ENCODE measurements at regions not wholly inside any gene's neighbourhood (a gene's known extent, or its start where the extent isn't known, plus 50 kb on each side); places are given as distances from the start of the nearest gene placed in this dataset.

GRCh38 chr4:61041527-61041926 lies 158.6 kb upstream of the ADGRL3 start (continued):
- TF ChIP-seq, protein P1, sequence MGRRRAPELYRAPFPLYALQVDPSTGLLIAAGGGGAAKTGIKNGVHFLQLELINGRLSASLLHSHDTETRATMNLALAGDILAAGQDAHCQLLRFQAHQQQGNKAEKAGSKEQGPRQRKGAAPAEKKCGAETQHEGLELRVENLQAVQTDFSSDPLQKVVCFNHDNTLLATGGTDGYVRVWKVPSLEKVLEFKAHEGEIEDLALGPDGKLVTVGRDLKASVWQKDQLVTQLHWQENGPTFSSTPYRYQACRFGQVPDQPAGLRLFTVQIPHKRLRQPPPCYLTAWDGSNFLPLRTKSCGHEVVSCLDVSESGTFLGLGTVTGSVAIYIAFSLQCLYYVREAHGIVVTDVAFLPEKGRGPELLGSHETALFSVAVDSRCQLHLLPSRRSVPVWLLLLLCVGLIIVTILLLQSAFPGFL (CRISPR knock-in tag; IDR thresholded peaks at IDR 0.05; ENCODE audit: borderline replicate concordance): no peak
- TF ChIP-seq, protein P2, sequence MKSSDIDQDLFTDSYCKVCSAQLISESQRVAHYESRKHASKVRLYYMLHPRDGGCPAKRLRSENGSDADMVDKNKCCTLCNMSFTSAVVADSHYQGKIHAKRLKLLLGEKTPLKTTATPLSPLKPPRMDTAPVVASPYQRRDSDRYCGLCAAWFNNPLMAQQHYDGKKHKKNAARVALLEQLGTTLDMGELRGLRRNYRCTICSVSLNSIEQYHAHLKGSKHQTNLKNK (CRISPR knock-in tag; IDR thresholded peaks at IDR 0.05): no peak
- TF ChIP-seq, protein P3, sequence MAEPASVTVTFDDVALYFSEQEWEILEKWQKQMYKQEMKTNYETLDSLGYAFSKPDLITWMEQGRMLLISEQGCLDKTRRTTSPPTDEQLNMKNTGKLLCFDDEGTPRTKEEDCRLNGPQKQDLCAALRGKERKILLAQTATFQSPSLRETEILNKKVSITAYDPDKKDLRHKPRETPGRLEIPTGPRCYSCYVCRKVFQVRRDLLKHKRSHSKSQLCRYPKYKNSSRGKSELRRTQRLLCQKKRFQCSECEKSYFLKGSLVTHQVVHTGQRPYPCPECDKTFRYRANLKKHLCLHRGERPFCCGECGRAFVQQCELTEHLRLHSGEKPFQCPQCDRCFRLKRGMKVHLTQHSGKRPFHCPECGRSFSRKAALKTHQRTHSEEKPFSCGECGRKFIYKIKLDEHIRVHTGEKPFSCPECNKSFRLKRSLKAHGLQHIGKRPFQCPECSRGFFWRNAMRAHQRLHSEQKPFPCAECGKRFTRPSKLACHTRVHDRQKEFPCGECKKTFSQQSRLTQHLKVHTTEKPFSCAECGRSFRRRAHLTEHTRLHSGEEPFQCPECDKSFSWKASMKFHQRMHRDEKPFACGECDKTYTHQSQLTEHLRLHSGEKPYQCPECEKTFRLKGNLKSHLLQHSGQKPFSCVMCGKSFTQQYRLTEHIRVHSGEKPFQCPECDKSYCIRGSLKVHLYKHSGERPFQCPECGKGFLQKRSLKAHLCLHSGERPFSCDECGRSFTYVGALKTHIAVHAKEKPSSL (CRISPR knock-in tag; conservative IDR thresholded peaks at IDR 0.05): no peak

- ChIA-PET POLR2A (no interaction called here), CTCF (no interaction called here)
- Mint-ChIP-seq H3K9me3 (peaks cover 10% of the 10 kb centered on the region; the same call in 1 of the 2 replicates), H3K27me3 (ENCODE audit: low read depth) (no peaks in the 10 kb centered on the region), H3K36me3 (peaks cover 3% of the 10 kb centered on the region), H3K27ac (no peak overlapping the region), H3K4me1 (peaks cover 10% of the 10 kb centered on the region), H3K4me3 (no peak overlapping the region)
- TF ChIP-seq TP53 (CRISPR knock-in tag; IDR thresholded peaks at IDR 0.05): no peak
- ATAC-seq: no peak
- DNase-seq (ENCODE audit: low spot score): no peak
Measured at GRCh38 chr4:61044837-61045236, 155.3 kb upstream of the ADGRL3 start.

DNA sequence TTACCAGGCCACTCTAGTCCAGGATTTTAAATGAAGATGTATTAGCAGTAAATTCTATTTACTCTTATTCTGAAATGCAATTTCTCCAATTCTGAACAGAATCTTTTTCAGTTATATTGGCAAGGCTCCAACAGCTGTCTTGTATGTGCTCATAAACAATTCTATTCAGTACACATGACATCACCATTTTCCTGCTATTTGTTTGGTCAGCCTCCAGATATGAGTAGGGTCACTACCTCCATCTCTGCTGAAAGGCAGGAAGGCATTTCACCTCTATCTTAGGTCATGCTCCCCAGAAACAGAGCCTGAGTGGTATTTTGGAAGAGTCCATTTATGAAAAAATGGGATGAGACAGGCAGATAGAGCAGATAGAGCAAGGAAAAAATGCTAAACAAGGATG lies 151.1 kb upstream of the ADGRL3 start:
- H3K4me3 Mint-ChIP-seq: no peak overlapping the region
- no peak overlapping the region for H3K27ac Mint-ChIP-seq
- TF ChIP-seq CREM (CRISPR knock-in tag; IDR thresholded peaks at IDR 0.05) (no peak), ARID4B (CRISPR knock-in tag; IDR thresholded peaks at IDR 0.05; ENCODE audit: borderline replicate concordance) (no peak), ZNF532 (CRISPR knock-in tag; IDR thresholded peaks at IDR 0.05; ENCODE audit: borderline replicate concordance) (no peak), TEAD4 (CRISPR knock-in tag; IDR thresholded peaks at IDR 0.05) (no peak), NR2C2 (CRISPR knock-in tag; IDR thresholded peaks at IDR 0.05) (no peak), ZBTB21 (CRISPR knock-in tag; IDR thresholded peaks at IDR 0.05; ENCODE audit: borderline replicate concordance) (no peak), CREB1 (CRISPR knock-in tag; IDR thresholded peaks at IDR 0.05) (no peak), NR3C1 (CRISPR knock-in tag; conservative IDR thresholded peaks at IDR 0.05; ENCODE audit: low read depth) (no peak), HMGA2 (CRISPR knock-in tag; IDR thresholded peaks at IDR 0.05) (no peak), ZBTB43 (CRISPR knock-in tag; IDR thresholded peaks at IDR 0.05) (no peak), NR1H2 (CRISPR knock-in tag; IDR thresholded peaks at IDR 0.05) (no peak), JUN (CRISPR knock-in tag; IDR thresholded peaks at IDR 0.05) (no peak), JAZF1 (CRISPR knock-in tag; IDR thresholded peaks at IDR 0.05) (no peak)
- TF ChIP-seq, protein P4, sequence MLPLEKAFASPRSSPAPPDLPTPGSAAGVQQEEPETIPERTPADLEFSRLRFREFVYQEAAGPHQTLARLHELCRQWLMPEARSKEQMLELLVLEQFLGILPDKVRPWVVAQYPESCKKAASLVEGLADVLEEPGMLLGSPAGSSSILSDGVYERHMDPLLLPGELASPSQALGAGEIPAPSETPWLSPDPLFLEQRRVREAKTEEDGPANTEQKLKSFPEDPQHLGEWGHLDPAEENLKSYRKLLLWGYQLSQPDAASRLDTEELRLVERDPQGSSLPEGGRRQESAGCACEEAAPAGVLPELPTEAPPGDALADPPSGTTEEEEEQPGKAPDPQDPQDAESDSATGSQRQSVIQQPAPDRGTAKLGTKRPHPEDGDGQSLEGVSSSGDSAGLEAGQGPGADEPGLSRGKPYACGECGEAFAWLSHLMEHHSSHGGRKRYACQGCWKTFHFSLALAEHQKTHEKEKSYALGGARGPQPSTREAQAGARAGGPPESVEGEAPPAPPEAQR (CRISPR knock-in tag; IDR thresholded peaks at IDR 0.05): no peak

More for the DNA sequence above, 151.1 kb upstream of the ADGRL3 start:
- H3K27me3 Mint-ChIP-seq (ENCODE audit: low read depth): no peaks in the 10 kb centered on the region
- H3K4me1 Mint-ChIP-seq: no peaks in the 10 kb centered on the region
- CTCF ChIA-PET: no interaction called here
- DNase-seq (ENCODE audit: low spot score) (no peak), ATAC-seq (no peak)
- POLR2A ChIA-PET: no interaction called here
- no peaks in the 10 kb centered on the region for H3K36me3 Mint-ChIP-seq
- no peaks in the 10 kb centered on the region for H3K9me3 Mint-ChIP-seq

Measured in WTC11 (cell line).